Sigmoid colon (tissue), 4 donors: ENCODE measurements at regions not wholly inside any gene's neighbourhood (a gene's known extent, or its start where the extent isn't known, plus 50 kb on each side); places are given as distances from the start of the nearest gene placed in this dataset.

ENCODE experiments used
- POLR2A ChIP-seq, 2 donors: fragments of 450-650 bp; IDR thresholded peaks; one replicate each; pipeline ENCODE4 v1.6.1; 2016; ENCODE audit warnings: antibody characterized with exemption in 2 of 2, mild to moderate bottlenecking in 2 of 2, moderate library complexity in 2 of 2
- POLR2AphosphoS5 ChIP-seq, 4 donors: sonication (generic); formaldehyde crosslinking; IDR thresholded peaks; one replicate each; pipeline ENCODE4 v1.6.1; 2017; ENCODE audit warnings: antibody characterized with exemption in 4 of 4
- TF ChIP-seq, protein P1 (sequence below), 4 experiments: fragments of 450-650 bp in 3 of 4; fragments of 200-600 bp in 1 of 4; IDR thresholded peaks; one replicate each; pipeline ENCODE4 v1.5.1; 2016 to 2019; ENCODE audit warnings: antibody characterized with exemption in 4 of 4, mild to moderate bottlenecking in 3 of 4, moderate library complexity in 2 of 4

DNA sequence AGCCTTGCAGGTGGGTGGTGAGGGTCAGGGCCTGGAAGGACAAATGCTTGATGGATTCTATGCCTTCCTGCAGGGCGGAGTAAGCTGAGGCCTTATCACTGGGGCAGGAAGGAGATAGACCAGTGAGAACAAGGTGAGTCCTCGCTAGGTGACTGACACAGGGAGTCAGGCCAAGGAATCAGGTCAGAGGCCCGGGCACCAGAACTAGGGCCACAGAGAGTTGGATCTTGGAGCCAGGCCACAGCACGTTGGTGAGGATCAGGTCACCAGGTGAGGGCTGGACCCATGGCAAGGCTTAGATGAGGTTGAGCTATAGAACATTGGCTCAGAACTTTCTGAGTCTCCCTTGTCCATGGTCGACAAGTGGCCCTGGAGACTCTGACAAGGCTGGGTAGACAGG is 328.2 kb downstream of the FOXO1 start:
- TF ChIP-seq, protein P1, sequence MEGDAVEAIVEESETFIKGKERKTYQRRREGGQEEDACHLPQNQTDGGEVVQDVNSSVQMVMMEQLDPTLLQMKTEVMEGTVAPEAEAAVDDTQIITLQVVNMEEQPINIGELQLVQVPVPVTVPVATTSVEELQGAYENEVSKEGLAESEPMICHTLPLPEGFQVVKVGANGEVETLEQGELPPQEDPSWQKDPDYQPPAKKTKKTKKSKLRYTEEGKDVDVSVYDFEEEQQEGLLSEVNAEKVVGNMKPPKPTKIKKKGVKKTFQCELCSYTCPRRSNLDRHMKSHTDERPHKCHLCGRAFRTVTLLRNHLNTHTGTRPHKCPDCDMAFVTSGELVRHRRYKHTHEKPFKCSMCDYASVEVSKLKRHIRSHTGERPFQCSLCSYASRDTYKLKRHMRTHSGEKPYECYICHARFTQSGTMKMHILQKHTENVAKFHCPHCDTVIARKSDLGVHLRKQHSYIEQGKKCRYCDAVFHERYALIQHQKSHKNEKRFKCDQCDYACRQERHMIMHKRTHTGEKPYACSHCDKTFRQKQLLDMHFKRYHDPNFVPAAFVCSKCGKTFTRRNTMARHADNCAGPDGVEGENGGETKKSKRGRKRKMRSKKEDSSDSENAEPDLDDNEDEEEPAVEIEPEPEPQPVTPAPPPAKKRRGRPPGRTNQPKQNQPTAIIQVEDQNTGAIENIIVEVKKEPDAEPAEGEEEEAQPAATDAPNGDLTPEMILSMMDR (IDR thresholded peaks at IDR 0.05): no peak
- TF ChIP-seq POLR2A (IDR thresholded peaks at IDR 0.05) (no peak), POLR2AphosphoS5 (IDR thresholded peaks at IDR 0.05) (no peak)
